Thyroid gland (tissue), 4 donors: ENCODE measurements at regions not wholly inside any gene's neighbourhood (a gene's known extent, or its start where the extent isn't known, plus 50 kb on each side); places are given as distances from the start of the nearest gene placed in this dataset.

ENCODE experiments used
- DNase-seq, 2 donors: peaks; one replicate each; pipeline ENCODE4 v3.0.0-alpha.2; 2019
- H3K27ac ChIP-seq, 3 donors: fragments of 200-600 bp; sonication (generic); 1 replicate in 2 of 3; 2 replicates in 1 of 3; pipeline ENCODE4 v1.5.1; 2016 to 2019; ENCODE audit warnings: mild to moderate bottlenecking in 1 of 3, moderate library complexity in 1 of 3
- H3K27me3 ChIP-seq: fragments of 200-600 bp; sonication (generic); one replicate; pipeline ENCODE4 v1.5.1; 2019
- H3K36me3 ChIP-seq, 2 donors: fragments of 200-600 bp; sonication (generic); one replicate each; pipeline ENCODE4 v1.5.1; 2016 to 2019
- H3K4me1 ChIP-seq, 2 donors: fragments of 200-600 bp; sonication (generic); one replicate each; pipeline ENCODE4 v1.5.1; 2017 to 2019
- H3K4me3 ChIP-seq, 3 donors: fragments of 200-600 bp; sonication (generic); replicated peaks in 1 of 3; 1 replicate in 2 of 3; 2 replicates in 1 of 3; pipeline ENCODE4 v1.5.1; 2016; ENCODE audit warnings: mild to moderate bottlenecking in 1 of 3
- H3K9me3 ChIP-seq: fragments of 200-600 bp; sonication (generic); one replicate; pipeline ENCODE4 v1.5.1; 2017
- POLR2A ChIP-seq, 2 donors: fragments of 450-650 bp; IDR thresholded peaks; one replicate each; pipeline ENCODE4 v1.6.1; 2017; ENCODE audit warnings: antibody characterized with exemption in 2 of 2, mild to moderate bottlenecking in 2 of 2, moderate library complexity in 1 of 2
- WGBS, 2 donors: methylation state at CpG; one replicate each; pipeline ENCODE4 v1.1.5; 2017; 5-methylcytosine and 5-hydroxymethylcytosine counted together
- intact Hi-C: fragments of 100-400 bp; cut with DNase I; formaldehyde crosslinking; loops from one replicate; pipeline ENCODE4 v1.15.1; 2023
- TF ChIP-seq, protein P1 (sequence below), 6 experiments: fragments of 200-600 bp in 3 of 6; fragments of 450-650 bp in 3 of 6; sonication (generic) in 3 of 6; IDR thresholded peaks; one replicate each; pipeline ENCODE4 v1.5.1; 2016 to 2019; ENCODE audit warnings: antibody characterized with exemption in 6 of 6, mild to moderate bottlenecking in 2 of 6, inconsistent platforms in 1 of 6, moderate library complexity in 1 of 6

DNA sequence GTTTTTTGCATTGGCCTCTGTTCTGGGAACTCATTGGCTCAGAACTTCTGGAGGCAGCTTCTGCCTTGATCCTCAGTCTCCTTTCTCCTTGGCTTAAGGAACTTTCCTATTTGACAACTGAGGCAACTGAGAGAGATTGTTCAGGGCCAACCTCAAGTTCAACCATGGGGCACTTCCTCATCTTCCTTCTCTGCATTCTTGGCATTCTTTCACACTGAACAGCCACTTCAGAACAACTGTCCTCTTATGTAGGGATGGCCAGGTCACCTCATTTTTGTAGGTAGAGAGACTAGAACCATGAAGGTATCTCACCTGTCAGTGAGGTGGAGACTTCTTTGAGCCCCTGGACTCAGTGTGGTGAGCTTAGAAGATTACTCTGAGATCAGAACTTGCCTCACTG is 63.0 kb upstream of the NRXN3 start:
- intact Hi-C loops, result no loop called here
- H3K27me3 ChIP-seq, result no peaks in the 10 kb centered on the region
- no peak overlapping the region for H3K4me3 ChIP-seq
- no peaks in the 10 kb centered on the region for H3K36me3 ChIP-seq
- DNase-seq, result no peak
- no peaks in the 10 kb centered on the region for H3K4me1 ChIP-seq
- H3K9me3 ChIP-seq, result no peaks in the 10 kb centered on the region
- H3K27ac ChIP-seq, result no peak overlapping the region
- no peak for TF ChIP-seq POLR2A (IDR thresholded peaks at IDR 0.05)
- TF ChIP-seq, protein P1, sequence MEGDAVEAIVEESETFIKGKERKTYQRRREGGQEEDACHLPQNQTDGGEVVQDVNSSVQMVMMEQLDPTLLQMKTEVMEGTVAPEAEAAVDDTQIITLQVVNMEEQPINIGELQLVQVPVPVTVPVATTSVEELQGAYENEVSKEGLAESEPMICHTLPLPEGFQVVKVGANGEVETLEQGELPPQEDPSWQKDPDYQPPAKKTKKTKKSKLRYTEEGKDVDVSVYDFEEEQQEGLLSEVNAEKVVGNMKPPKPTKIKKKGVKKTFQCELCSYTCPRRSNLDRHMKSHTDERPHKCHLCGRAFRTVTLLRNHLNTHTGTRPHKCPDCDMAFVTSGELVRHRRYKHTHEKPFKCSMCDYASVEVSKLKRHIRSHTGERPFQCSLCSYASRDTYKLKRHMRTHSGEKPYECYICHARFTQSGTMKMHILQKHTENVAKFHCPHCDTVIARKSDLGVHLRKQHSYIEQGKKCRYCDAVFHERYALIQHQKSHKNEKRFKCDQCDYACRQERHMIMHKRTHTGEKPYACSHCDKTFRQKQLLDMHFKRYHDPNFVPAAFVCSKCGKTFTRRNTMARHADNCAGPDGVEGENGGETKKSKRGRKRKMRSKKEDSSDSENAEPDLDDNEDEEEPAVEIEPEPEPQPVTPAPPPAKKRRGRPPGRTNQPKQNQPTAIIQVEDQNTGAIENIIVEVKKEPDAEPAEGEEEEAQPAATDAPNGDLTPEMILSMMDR (IDR thresholded peaks at IDR 0.05), result no peak

DNA sequence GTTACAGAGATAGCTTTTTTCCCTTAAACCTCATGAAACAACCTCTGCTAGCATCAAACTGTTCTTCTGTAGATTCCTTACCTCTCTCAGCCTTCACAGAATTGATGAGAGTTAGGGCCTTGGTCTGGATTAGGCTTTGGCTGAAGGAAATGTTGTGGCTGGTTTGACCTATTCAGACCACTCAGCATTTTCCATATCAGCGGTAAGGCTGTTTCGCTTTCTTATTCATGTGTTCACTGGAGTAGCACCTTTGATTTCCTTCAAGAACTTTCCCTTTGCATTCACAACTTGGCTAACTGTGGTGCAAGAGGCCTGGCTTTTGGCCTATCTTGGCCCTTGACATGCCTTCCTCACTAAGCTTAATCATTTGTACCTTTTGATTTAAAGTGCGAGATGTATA is 50.7 kb upstream of the NRXN3 start:
- Histone ChIP-seq H3K36me3 (no peaks in the 10 kb centered on the region), H3K4me3 (no peak overlapping the region), H3K27me3 (no peaks in the 10 kb centered on the region), H3K9me3 (no peaks in the 10 kb centered on the region), H3K27ac (no peak overlapping the region), H3K4me1 (no peaks in the 10 kb centered on the region)
- TF ChIP-seq POLR2A (IDR thresholded peaks at IDR 0.05), result no peak
- TF ChIP-seq, protein P1 (IDR thresholded peaks at IDR 0.05), result no peak
- 91 to 94% methylated on average over 3 of the region's 3 CpGs for WGBS, 2 donors
- intact Hi-C loops, result no loop called here
- no peak for DNase-seq
